ENCODE measurements at regions not wholly inside any gene's neighbourhood (a gene's known extent, or its start where the extent isn't known, plus 50 kb on each side); places are given as distances from the start of the nearest gene placed in this dataset.

DNA sequence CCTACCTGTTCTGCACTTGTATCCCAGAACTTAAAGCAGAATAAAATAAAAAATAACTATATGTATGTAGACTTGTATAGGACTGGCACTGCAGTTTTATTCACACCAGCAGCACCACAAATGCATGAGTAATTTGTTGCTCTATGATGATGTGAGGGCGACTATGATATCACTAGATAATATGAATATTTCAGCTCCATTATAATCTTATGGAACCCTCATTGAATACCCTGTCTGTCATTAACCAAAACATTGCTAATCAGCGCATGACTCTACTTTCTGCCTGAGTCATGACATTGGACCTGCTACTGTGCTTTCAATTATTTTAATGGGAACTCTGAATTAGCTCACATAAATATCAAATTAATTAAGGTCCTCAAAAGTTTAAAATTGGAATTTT lies 129.4 kb upstream of the RHOBTB1 start:
- no peak for TF ChIP-seq FOXA1 (IDR thresholded peaks at IDR 0.05)
- no peak for TF ChIP-seq ZNF384 (IDR thresholded peaks at IDR 0.05)
- no peak for TF ChIP-seq ARNT (IDR thresholded peaks at IDR 0.05)
- TF ChIP-seq LEF1 (IDR thresholded peaks at IDR 0.05; ENCODE audit: borderline replicate concordance): no peak
- TF ChIP-seq HDGF (IDR thresholded peaks at IDR 0.05; ENCODE audit: borderline replicate concordance): no peak
- no peak for TF ChIP-seq SP1 (IDR thresholded peaks at IDR 0.05)
- TF ChIP-seq SUZ12 (IDR thresholded peaks at IDR 0.05): no peak
- TF ChIP-seq L3MBTL2 (conservative IDR thresholded peaks at IDR 0.05): no peak
- no peak for TF ChIP-seq CTBP1 (IDR thresholded peaks at IDR 0.05; ENCODE audit: borderline replicate concordance)
- TF ChIP-seq ELF4 (IDR thresholded peaks at IDR 0.05): no peak
- no peak for TF ChIP-seq FOXM1 (IDR thresholded peaks at IDR 0.05; ENCODE audit: borderline replicate concordance)
- no peak for TF ChIP-seq NFRKB (IDR thresholded peaks at IDR 0.05)
- TF ChIP-seq TARDBP (IDR thresholded peaks at IDR 0.05): no peak
- no peak for TF ChIP-seq PKNOX1 (IDR thresholded peaks at IDR 0.05)
- TF ChIP-seq BHLHE40 (IDR thresholded peaks at IDR 0.05; ENCODE audit: borderline replicate concordance): no peak
- TF ChIP-seq FOXK2 (IDR thresholded peaks at IDR 0.05): no peak
- no peak for DNase-seq (ENCODE audit: extremely low spot score)
- ChIA-PET CTCF (no interaction called here), POLR2A (no interaction called here)

- ChIA-PET POLR2A (no interaction called here), CTCF (no interaction called here)
- TF ChIP-seq SP1 (IDR thresholded peaks at IDR 0.05): no peak
- no peak for TF ChIP-seq FOXM1 (IDR thresholded peaks at IDR 0.05; ENCODE audit: borderline replicate concordance)
- no peak for TF ChIP-seq LEF1 (IDR thresholded peaks at IDR 0.05; ENCODE audit: borderline replicate concordance)
- no peak for DNase-seq (ENCODE audit: extremely low spot score)
These were observed 127.6 kb upstream of the RHOBTB1 start for GRCh38 chr10:61071580-61071979.

DNA sequence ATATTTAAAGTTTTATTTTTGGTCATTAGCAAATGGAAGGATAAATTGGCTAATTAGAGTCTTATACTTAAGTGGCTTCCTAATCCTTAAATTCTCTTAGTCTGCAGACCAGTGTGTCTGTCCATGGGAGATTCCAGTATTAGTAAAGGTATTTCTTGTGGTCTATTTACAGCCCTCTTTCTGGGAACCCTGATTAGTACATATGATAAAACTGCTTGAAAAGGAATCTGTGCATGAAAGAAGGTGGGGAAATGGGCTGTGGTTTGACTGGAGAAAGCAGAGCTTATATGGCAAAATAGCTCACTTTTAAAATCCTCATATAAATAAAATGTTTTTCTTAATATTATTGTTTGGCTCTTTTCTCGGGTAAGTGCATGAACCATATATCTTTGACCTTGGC lies 124.5 kb upstream of the RHOBTB1 start:
- no peak for TF ChIP-seq LEF1 (IDR thresholded peaks at IDR 0.05; ENCODE audit: borderline replicate concordance)
- TF ChIP-seq NFRKB (IDR thresholded peaks at IDR 0.05): no peak
- no peak for TF ChIP-seq FOXK2 (IDR thresholded peaks at IDR 0.05)
- TF ChIP-seq ZNF384 (IDR thresholded peaks at IDR 0.05): no peak
- TF ChIP-seq ELF4 (IDR thresholded peaks at IDR 0.05): no peak
- TF ChIP-seq HDGF (IDR thresholded peaks at IDR 0.05; ENCODE audit: borderline replicate concordance): no peak
- TF ChIP-seq BHLHE40 (IDR thresholded peaks at IDR 0.05; ENCODE audit: borderline replicate concordance): no peak
- TF ChIP-seq L3MBTL2 (conservative IDR thresholded peaks at IDR 0.05): no peak
- no peak for TF ChIP-seq CTBP1 (IDR thresholded peaks at IDR 0.05; ENCODE audit: borderline replicate concordance)
- TF ChIP-seq SUZ12 (IDR thresholded peaks at IDR 0.05): no peak
- TF ChIP-seq PKNOX1 (IDR thresholded peaks at IDR 0.05): no peak
- no peak for TF ChIP-seq TARDBP (IDR thresholded peaks at IDR 0.05)
- TF ChIP-seq SP1 (IDR thresholded peaks at IDR 0.05): no peak
- TF ChIP-seq FOXA1 (IDR thresholded peaks at IDR 0.05): no peak
- TF ChIP-seq FOXM1 (IDR thresholded peaks at IDR 0.05; ENCODE audit: borderline replicate concordance): no peak
- TF ChIP-seq ARNT (IDR thresholded peaks at IDR 0.05): no peak
- POLR2A ChIA-PET: no interaction called here
- CTCF ChIA-PET: no interaction called here
- DNase-seq (ENCODE audit: extremely low spot score): no peak

DNA sequence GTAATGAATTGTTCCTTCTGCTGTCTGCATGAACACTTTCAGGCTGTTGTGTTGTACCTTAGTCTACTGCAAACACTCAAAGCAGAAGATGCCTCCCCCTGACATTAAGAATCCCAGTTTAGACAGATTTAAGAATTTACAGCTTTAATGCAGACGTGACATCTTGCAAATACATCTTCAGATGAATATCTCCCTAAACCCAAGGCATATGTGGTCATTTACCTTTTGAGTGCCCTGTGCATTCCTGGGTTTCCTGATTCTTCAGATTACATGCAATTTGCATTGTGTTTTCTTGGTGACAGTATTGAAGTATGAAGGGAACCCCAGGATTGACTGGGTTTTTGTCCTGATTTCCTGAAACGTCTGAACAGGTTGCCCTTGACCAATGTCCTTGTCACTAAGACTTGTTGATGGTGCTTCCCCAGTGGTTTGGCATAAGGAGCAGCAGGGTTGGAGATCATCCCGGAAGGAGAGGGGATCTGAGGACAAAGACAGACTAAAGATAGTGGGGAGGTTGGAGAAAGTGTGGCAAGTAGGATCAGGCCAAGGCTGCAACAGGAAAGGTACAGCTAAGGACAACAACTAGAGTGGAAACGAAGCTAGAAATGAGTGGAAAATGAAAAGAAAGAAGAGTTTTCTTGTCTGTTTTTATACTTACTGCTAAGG lies 123.8 kb upstream of the RHOBTB1 start:
- no peak for TF ChIP-seq SUZ12 (IDR thresholded peaks at IDR 0.05)
- POLR2A ChIA-PET: no interaction called here

GRCh38 chr10:61066661-61067344 lies 122.8 kb upstream of the RHOBTB1 start:
- TF ChIP-seq NFRKB (IDR thresholded peaks at IDR 0.05): no peak
- TF ChIP-seq BHLHE40 (IDR thresholded peaks at IDR 0.05; ENCODE audit: borderline replicate concordance): no peak
- CTCF ChIA-PET: no interaction called here
- DNase-seq (ENCODE audit: extremely low spot score): no peak
- POLR2A ChIA-PET: no interaction called here

More for the DNA sequence above, 123.8 kb upstream of the RHOBTB1 start:
- no peak for DNase-seq (ENCODE audit: extremely low spot score)
- CTCF ChIA-PET: no interaction called here

DNA sequence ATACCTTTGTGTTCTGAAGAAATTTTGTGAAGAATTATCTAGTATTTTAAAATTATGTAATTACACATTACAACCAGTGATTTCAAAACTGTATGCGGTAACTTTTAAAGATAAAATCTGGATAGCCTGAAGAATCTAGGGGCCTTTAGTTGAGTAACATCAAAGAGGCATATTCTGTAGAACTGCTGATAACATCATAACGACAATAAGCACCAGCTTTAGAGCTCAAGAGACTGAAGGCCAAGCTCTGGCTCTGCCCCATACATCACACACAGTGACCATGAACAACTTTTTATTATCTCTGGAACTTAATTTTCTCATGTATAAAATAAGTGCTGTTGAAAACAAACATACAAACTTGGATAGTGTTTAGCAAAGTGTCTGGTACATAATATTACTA lies 121.1 kb upstream of the RHOBTB1 start:
- DNase-seq (ENCODE audit: extremely low spot score): no peak
- POLR2A ChIA-PET: no interaction called here
- no peak for TF ChIP-seq LEF1 (IDR thresholded peaks at IDR 0.05; ENCODE audit: borderline replicate concordance)
- no peak for TF ChIP-seq ZNF384 (IDR thresholded peaks at IDR 0.05)
- TF ChIP-seq SUZ12 (IDR thresholded peaks at IDR 0.05): no peak
- no peak for TF ChIP-seq BHLHE40 (IDR thresholded peaks at IDR 0.05; ENCODE audit: borderline replicate concordance)
- CTCF ChIA-PET: no interaction called here

GRCh38 chr10:61064356-61064755 lies 120.4 kb upstream of the RHOBTB1 start:
- CTCF ChIA-PET: no interaction called here
- POLR2A ChIA-PET: no interaction called here
- TF ChIP-seq ARNT (IDR thresholded peaks at IDR 0.05): no peak
- no peak for TF ChIP-seq ELF4 (IDR thresholded peaks at IDR 0.05)
- TF ChIP-seq FOXM1 (IDR thresholded peaks at IDR 0.05; ENCODE audit: borderline replicate concordance): no peak
- no peak for TF ChIP-seq SUZ12 (IDR thresholded peaks at IDR 0.05)
- TF ChIP-seq L3MBTL2 (conservative IDR thresholded peaks at IDR 0.05): no peak
- no peak for TF ChIP-seq FOXA1 (IDR thresholded peaks at IDR 0.05)
- no peak for TF ChIP-seq LEF1 (IDR thresholded peaks at IDR 0.05; ENCODE audit: borderline replicate concordance)
- TF ChIP-seq TARDBP (IDR thresholded peaks at IDR 0.05): no peak
- no peak for DNase-seq (ENCODE audit: extremely low spot score)
